GM19240 (cell line): ENCODE measurements at regions not wholly inside any gene's neighbourhood (a gene's known extent, or its start where the extent isn't known, plus 50 kb on each side); places are given as distances from the start of the nearest gene placed in this dataset.
"Not testable (repeated sequence)": the region's sequence is repeated elsewhere in the genome, so short reads cannot be mapped to it uniquely, and the experiment has no call there.

Source experiments
- DNase-seq: peaks from one replicate; pipeline ENCODE4 v3.0.0; 2011; ENCODE audit warnings: low spot score; ENCODE audit not compliant: insufficient read length

DNA sequence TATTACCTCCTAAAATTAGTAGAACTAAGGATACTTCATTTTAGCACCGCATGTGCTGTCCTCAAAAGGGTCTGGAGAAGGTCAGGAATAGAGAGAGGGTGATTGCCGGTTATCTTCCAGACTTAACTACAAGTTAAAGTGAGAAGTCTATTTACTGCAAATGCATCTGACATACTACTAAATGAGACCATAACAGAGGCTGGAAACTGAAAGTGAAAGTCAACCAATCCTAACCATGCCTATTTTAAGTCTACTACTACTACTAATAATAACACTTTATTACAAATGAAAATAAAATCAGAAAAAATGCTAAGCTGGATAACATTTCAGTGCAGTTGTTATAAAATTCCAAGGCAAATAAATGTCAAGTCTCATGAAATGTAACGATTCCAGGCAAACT, 244.7 kb downstream of the KIF20B start:
- no peak for DNase-seq

GRCh38 chr10:89949496-89949895, 248.1 kb downstream of the KIF20B start:
- DNase-seq: no peak

- no peak for DNase-seq
These were observed 250.9 kb downstream of the KIF20B start for GRCh38 chr10:89952325-89952724.

DNA sequence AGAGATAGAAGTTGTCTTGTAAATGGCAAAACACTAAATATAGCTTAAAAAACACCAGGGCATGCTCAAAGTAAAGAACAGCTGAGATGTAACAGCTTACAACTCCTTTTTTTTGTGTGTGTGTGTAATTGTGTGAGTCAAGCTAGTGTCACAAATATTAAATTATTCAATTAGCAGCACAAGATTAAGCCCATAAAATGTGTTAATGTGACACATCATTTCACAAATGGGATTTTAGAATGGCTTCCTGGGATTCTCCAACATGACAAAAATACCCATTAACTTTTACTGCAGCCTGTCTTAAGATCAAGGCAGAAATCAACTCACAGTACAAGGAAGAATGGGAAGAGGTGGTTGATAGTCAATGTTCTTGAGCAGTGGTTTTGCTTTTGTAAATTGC, 251.4 kb downstream of the KIF20B start:
- DNase-seq: no peak

DNA sequence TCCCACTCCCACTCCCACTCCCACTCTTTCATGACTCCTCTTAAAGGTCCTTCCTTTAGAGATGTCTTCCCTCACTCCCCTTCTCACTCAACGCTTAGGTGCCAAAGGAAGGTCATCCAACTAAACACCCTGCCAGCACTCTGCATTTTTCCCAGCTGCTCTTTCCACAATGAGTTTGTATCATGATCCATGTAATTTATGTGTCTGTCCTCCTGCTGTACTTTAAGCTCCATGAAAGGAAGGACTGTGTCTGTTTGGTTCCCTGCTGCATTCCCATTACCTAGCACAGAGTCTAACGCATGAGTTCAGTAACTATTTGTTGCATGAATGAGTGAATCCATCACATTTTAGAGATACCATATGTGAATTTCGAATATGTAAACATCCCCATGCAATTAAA, 252.7 kb downstream of the KIF20B start:
- DNase-seq: no peak

DNA sequence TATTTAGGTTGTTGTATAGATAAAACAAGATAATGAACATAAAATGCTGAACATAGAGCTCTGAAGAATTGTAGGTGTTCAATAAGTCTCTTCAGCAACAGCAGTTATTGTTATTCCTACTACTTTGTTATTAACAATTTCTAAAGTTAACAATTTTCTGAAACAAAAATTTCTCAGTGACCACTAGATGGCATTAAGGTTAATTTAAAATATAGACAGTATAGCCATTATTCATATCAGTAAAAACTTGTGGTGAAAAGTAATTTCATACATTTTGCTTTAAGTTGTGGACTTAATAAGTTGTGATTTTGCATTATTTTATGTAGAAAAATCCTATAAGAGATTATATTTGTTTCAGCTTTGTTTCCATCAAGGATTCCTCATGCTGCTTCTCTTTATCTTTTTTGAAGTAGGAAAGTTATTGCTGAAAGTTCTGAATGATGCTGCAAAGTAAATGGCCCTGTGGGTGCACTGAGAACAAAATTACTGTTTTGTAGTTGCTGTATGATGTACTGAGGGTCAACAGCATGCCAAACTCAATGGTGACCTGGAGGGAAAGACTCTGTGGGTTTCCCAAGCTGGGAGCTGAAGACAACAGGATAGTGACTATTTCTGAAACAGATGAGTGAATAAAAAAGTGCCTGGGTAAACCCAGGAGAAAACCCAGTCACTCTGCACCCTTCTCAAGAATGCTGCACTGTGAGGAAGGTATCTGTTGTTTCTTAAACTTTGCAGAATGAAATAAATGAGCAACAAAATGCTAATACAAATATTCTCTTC, 253.6 kb downstream of the KIF20B start:
- no peak for DNase-seq

DNA sequence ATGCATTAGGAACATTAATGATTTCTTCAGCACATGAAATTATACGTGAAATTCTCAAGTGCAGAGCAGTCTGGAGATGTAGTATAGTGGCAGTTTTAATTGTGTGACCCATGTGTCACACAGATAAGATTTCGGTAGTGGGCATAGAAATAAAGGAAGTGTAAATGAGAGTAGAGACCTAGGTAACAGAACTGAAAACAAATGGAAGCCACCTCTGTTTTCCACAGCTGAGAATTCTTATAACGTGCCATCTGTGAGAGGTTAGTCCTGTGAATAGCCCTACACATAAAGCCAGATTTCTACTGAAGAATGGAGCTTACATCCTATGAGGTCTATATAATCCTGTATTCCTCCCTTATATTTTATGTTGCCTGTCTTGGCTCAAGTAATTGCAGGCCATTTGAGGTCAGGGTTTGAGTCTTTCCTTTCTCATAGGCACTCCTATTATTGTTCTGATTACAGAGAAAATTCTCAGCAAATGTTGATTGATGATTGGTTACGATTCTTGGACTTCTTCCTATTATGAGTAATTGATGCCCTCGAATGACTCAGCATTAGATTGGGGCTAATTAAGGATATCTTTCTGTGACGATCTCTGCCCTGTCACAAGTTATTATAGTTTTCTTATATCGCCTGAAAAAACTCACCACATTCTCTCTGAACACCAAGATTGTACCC, 258.2 kb downstream of the KIF20B start:
- DNase-seq: no peak

DNA sequence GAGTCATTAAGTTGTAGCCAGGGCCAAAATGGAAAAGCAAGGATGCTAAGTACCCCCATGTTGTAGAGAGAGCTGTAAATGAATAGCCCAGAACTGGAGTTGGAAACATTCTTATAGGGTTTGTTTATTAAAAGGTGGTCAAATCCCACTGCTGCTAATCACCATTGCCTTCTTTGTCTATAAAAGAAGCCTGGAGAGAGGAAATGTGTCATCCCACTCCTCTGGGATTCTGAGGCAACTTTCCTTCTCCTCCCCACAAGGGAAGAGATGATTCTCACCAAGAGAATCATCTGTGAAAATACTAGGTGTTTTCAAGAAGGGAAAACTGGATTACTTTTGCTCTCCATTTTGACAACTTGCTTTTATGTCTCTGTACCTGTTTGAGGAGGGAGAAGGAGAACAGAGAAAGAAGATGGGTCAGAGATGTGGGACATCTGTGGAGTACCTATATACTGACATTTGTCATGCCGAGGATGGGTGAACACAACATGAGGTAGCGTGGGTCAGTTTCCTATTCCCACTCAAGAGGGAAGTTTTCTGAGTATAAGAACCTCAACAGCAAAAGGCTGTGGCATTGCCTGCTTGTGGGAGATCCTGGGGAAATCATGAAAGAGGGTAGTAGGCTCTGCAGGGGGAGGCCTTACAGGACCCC, 262.2 kb downstream of the KIF20B start:
- DNase-seq: no peak

DNA sequence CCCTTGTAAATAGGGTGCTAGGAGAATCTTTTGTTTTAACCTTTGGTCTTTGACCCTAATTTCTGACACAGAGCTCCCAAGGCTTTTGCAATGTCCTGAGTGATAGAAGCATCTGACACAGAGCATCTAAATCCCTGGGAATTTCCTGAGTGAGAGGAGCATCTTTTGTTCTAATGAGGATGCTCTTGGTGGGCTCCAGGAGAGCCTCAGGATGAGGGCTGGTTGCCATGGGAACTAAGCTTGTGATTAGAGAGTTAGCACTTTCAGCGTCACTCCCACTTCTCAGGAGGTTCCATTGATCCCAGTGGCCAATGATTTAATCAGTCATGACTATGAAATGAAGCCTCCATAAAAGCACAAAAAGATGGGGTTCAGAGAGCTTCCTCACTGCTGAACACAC, 264.8 kb downstream of the KIF20B start:
- DNase-seq: no peak

- DNase-seq: no peak
These were observed 271.9 kb downstream of the KIF20B start for GRCh38 chr10:89973326-89973725.

DNA sequence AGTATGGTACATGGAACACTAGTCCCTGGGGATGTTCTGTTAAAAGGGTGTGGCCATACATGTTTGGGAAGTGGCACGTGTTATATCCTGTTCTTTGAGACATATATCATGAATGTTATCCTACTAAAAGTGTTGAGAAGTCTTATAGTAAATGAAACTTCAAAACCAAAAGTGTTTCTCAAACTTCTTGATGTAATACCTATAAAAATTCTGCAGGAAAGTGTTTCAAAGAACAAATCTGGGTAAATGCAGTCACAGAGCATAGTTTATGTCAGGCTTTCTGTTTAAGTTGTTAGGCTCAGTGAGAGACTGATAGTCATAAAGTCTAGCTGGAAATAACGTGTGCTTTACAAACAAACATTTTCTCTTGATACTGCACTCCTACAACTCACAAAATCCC, 273.7 kb downstream of the KIF20B start:
- no peak for DNase-seq

GRCh38 chr10:89975771-89976170, 274.4 kb downstream of the KIF20B start:
- DNase-seq: no peak

DNA sequence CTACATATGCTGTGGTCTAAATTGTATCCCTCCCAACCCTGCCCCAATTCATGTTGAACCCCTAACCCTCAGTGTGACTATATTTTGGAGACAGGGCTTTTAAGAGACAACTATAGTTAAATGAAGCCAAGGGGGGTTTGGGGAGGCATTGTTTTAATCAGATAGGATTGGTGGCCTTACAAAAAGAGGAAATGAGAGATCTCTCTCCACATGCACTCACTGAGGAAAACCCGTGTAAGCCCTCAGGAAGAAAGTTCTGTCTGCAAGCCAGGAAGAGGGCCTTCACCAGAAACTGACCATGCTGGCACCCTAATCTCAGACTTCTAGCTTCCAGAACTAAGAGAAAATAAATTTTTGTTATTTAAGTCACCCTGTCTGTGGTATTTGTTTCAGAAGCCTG, 276.7 kb downstream of the KIF20B start:
- DNase-seq: no peak

DNA sequence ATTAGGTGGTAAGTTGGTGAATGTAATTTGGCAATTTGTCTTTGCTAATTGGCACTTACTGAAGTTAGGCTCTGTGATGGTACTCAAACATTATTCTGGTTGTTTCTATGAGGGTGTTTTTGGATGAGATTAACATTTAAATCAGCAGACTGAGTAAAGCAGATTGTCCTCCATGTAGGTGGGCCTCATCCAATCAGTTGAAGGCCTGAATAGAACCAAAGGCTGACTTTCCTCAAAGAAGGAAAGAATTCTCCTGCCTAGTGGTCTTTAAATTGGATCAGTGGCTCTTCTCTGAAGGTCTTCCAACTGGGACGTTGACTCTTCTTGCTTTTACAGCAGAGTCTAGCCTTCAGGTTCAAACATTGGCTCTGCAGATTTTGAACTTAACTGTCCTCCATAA, 278.3 kb downstream of the KIF20B start:
- DNase-seq: no peak

DNA sequence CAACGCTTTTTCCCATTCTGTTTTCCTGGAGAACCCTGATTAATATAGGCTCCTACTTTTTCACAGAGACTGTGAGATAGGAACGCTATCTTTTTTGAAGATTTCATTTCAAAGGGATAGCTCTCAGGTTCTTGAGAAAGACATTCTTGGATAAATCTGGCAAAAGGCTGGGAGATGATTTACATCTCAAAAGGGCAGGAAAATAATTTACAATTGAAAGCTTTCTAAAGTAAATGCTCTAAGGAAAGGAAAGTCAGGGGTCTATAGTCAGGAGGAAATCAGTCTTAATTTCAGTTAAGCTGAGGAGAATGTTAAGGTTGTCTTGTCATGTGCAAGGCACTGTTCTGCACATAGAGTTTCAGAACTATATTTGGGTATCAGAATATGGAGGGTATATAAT, 278.8 kb downstream of the KIF20B start:
- no peak for DNase-seq

DNA sequence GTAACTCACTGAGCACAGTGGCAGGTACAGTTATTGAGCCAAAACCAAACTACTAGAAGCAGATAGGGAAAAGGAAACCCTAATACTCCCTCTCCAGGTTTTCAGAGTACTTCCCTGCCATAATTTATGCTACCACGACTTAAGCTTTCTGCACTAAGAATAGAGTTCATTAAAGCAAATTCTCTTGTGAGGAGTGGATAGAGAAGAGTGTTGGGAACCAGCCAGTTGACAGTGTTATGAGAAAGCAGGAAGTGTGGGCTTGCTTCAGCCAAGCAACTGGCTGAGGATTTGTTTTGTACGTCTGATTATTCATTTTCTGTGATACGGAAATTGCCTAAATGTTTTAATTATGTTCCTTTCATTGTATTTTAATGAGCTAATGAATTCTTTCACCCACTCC, 280.5 kb downstream of the KIF20B start:
- no peak for DNase-seq

- DNase-seq: no peak
These were observed 284.1 kb downstream of the KIF20B start for GRCh38 chr10:89985446-89985845.

DNA sequence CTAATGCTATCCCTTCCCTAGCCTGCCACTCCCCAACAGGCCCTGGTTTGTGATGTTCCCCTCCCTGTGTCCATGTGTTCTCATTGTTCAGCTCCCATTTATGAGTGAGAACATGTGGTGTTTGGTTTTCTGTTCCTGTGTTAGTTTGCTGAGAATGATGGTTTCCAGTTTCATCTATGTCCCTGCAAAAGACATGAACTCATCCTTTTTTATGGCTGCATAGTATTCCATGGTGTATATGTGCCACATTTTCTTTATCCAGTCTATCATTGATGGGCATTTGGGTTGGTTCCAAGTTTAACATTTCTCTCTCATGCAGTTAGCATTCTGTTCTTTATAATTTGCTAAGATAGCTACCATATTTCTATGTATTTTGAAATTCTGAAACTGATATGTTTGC, 287.0 kb downstream of the KIF20B start:
- DNase-seq: not testable (repeated sequence)

- DNase-seq: no peak
These were observed 291.2 kb downstream of the KIF20B start for GRCh38 chr10:89992575-89992974.

DNA sequence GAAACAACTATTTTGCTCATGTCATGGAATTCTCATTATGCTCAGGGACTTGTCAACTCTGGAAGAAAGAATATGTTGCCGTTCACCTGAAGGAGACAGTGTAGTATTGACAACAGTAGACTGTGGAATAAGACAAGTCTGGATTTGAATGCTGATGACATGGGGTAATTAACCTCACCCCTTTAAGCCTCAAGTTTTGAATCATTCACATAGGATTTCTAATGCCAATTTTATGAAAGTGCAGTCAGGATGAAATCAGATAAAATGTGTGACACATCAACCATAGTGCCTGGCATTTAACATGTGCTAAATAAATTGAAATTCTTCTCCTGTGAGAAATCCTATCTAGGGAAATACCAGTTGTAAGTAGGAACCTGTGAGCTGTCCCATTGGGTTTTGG, 305.8 kb downstream of the KIF20B start:
- DNase-seq: no peak

DNA sequence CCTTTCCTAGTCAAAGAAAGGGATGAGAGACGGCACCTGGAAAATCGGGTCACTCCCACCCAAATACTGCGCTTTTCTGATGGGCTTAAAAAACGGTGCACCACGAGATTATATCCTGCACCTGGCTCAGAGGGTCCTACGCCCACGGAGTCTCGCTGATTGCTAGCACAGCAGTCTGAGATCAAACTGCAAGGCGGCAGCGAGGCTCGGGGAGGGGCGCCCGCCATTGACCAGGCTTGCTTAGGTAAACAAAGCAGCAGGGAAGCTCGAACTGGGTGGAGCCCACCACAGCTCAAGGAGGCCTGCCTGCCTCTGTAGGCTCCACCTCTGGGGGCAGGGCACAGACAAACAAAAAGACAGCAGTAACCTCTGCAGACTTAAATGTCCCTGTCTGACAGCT, 309.9 kb downstream of the KIF20B start:
- not testable (repeated sequence) for DNase-seq

- no peak for DNase-seq
These were observed 317.4 kb downstream of the KIF20B start for GRCh38 chr10:90018819-90019218.

- DNase-seq: no peak
These were observed 319.1 kb downstream of the KIF20B start for GRCh38 chr10:90020506-90020905.
